Endodermal cell (in vitro differentiated cells): ENCODE measurements at regions not wholly inside any gene's neighbourhood (a gene's known extent, or its start where the extent isn't known, plus 50 kb on each side); places are given as distances from the start of the nearest gene placed in this dataset.

ENCODE experiments used
- DNase-seq: peaks from one replicate; pipeline ENCODE4 v3.0.0-alpha.2; 2017
- H3K27ac ChIP-seq: 2 replicates; pipeline ENCODE4 v1.5.1; 2013; ENCODE audit warnings: mild to moderate bottlenecking, low read depth, low read length, moderate library complexity
- H3K27me3 ChIP-seq: 2 replicates; pipeline ENCODE4 v1.6.1; 2013; ENCODE audit warnings: mild to moderate bottlenecking, low read length, moderate library complexity; ENCODE audit not compliant: insufficient read depth, control insufficient read depth, poor library complexity, severe bottlenecking
- H3K36me3 ChIP-seq: 2 replicates; pipeline ENCODE4 v1.7.0; 2013; ENCODE audit warnings: mild to moderate bottlenecking, low read length, moderate library complexity; ENCODE audit not compliant: control insufficient read depth, insufficient read depth
- H3K4me1 ChIP-seq: one replicate; pipeline ENCODE4 v1.7.0; 2013; ENCODE audit warnings: low read length; ENCODE audit not compliant: control insufficient read depth, insufficient read depth
- H3K4me3 ChIP-seq: 2 replicates; pipeline ENCODE4 v1.5.1; 2013; ENCODE audit warnings: mild to moderate bottlenecking, low read length, moderate library complexity
- H3K9ac ChIP-seq: 2 replicates; pipeline ENCODE4 v1.6.1; 2013; ENCODE audit warnings: mild to moderate bottlenecking, low read length, moderate library complexity; ENCODE audit not compliant: poor library complexity, severe bottlenecking; ENCODE audit errors: extremely low read depth
- H3K9me3 ChIP-seq: 2 replicates; pipeline ENCODE4 v1.6.1; 2013; ENCODE audit warnings: mild to moderate bottlenecking, low read length, moderate library complexity; ENCODE audit not compliant: control insufficient read depth
- H3K27ac Mint-ChIP-seq: 2 replicates; pipeline ENCODE4 v1.8.0; 2020; ENCODE audit warnings: mixed read lengths
- H3K27me3 Mint-ChIP-seq: 2 replicates; pipeline ENCODE4 v1.8.0; 2021; ENCODE audit warnings: mild to moderate bottlenecking, mixed read lengths; ENCODE audit not compliant: insufficient read depth
- H3K36me3 Mint-ChIP-seq: 2 replicates; pipeline ENCODE4 v1.8.0; 2020; ENCODE audit warnings: low read depth, mixed read lengths
- H3K4me1 Mint-ChIP-seq: 2 replicates; pipeline ENCODE4 v1.8.0; 2020; ENCODE audit warnings: mixed read lengths
- H3K4me3 Mint-ChIP-seq: 2 replicates; pipeline ENCODE4 v1.8.0; 2020; ENCODE audit warnings: mild to moderate bottlenecking, moderate library complexity, mixed read lengths
- H3K9me3 Mint-ChIP-seq: 2 replicates; pipeline ENCODE4 v1.8.0; 2020; ENCODE audit warnings: mild to moderate bottlenecking, mixed read lengths
- CTCF ChIP-seq: fragments of 200-600 bp; sonication (generic); conservative IDR thresholded peaks from 2 replicates; pipeline ENCODE4 v1.5.0; 2021; ENCODE audit warnings: antibody characterized with exemption, mild to moderate bottlenecking
- WGBS, 2 experiments: methylation state at CpG; one replicate each; pipeline versions ENCODE4 v1.1.5 to v1.1.7; 2013; ENCODE audit warnings: missing lambda C conversion rate in 2 of 2, mixed read lengths in 1 of 2; ENCODE audit not compliant: insufficient coverage in 1 of 2, insufficient read length in 1 of 2; 5-methylcytosine and 5-hydroxymethylcytosine counted together

- no peak for DNase-seq
- Histone ChIP-seq H3K27me3 (no peaks in the 10 kb centered on the region), H3K27ac (no peak overlapping the region), H3K9ac (no peak overlapping the region), H3K36me3 (no peaks in the 10 kb centered on the region), H3K4me1 (no peaks in the 10 kb centered on the region), H3K4me3 (no peak overlapping the region), H3K9me3 (no peaks in the 10 kb centered on the region)
- H3K4me3 Mint-ChIP-seq = no peak overlapping the region
- no peaks in the 10 kb centered on the region for H3K36me3 Mint-ChIP-seq
- no peaks in the 10 kb centered on the region for H3K27me3 Mint-ChIP-seq
- 78 to 81% methylated on average over 5 to 6 of the region's 6 CpGs for WGBS, 2 experiments
- no peaks in the 10 kb centered on the region for H3K4me1 Mint-ChIP-seq
- no peaks in the 10 kb centered on the region for H3K9me3 Mint-ChIP-seq
- TF ChIP-seq CTCF = no peak
- no peak overlapping the region for H3K27ac Mint-ChIP-seq
These were observed 396.4 kb downstream of the METTL15 start for GRCh38 chr11:28504555-28505110.

DNA sequence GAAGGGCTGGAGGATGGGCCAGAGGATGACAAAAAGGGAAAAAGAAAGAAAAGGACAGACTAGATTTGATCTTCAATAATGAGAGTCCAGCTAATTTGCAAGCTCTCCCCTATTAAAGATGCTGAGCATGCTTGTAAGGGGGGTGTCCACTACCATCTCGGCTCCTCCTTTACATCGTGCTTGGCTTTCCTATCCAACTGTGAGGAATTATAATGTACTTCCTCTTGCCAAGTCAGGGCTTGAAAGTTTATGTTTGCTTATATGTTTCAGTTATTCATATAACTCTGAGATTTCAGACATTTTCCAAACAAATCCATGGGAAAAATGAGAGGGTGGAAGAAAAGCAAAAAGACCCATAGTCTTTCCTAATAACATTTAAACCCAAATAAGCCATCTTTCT is 387.1 kb downstream of the METTL15 start:
- peaks cover 4% of the 10 kb centered on the region for H3K27me3 Mint-ChIP-seq

DNA sequence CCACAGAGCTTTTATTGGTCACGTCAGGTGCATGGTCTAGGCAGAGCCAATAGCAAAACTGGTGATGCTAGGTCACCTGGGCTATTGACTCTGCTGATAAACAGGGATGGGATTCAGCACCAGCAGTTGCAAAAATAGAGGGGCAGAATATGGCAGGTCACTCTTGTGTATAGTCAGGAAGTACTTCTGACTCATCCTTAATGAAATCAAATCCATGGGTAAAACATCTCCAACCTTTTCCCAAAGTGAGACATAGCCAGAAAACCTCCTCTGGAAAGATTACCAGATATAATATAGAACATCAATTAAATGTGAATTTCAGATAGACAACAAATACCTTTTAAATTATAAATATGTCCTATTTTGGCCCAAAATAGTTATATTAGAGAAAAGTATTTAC is 383.2 kb downstream of the METTL15 start:
- Mint-ChIP-seq H3K36me3 (no peaks in the 10 kb centered on the region), H3K27ac (no peak overlapping the region), H3K4me1 (no peaks in the 10 kb centered on the region), H3K27me3 (peaks cover 8% of the 10 kb centered on the region), H3K4me3 (no peak overlapping the region), H3K9me3 (peaks cover 6% of the 10 kb centered on the region)
- 96% methylated on average over 1 of the region's 1 CpG; no CpG with 5 or more reads in 1 of the 2 experiments for WGBS, 2 experiments
- Histone ChIP-seq H3K27ac (no peak overlapping the region), H3K27me3 (peaks cover 4% of the 10 kb centered on the region), H3K9ac (no peak overlapping the region), H3K4me3 (no peak overlapping the region), H3K4me1 (no peaks in the 10 kb centered on the region), H3K9me3 (no peaks in the 10 kb centered on the region), H3K36me3 (no peaks in the 10 kb centered on the region)
- no peak for DNase-seq
- TF ChIP-seq CTCF = no peak

More for the DNA sequence above, 387.1 kb downstream of the METTL15 start:
- no peak for DNase-seq
- Histone ChIP-seq H3K4me3 (no peak overlapping the region), H3K4me1 (no peaks in the 10 kb centered on the region), H3K9me3 (no peaks in the 10 kb centered on the region), H3K9ac (no peak overlapping the region), H3K27me3 (no peaks in the 10 kb centered on the region), H3K36me3 (no peaks in the 10 kb centered on the region), H3K27ac (no peak overlapping the region)
- TF ChIP-seq CTCF = no peak
- 94% methylated on average over 2 of the region's 2 CpGs; no CpG with 5 or more reads in 1 of the 2 experiments for WGBS, 2 experiments
- Mint-ChIP-seq H3K9me3 (peaks cover 6% of the 10 kb centered on the region), H3K4me3 (no peak overlapping the region), H3K27ac (no peak overlapping the region), H3K4me1 (no peaks in the 10 kb centered on the region), H3K36me3 (no peaks in the 10 kb centered on the region)
